LNCaP clone FGC (cell line): ENCODE measurements at regions not wholly inside any gene's neighbourhood (a gene's known extent, or its start where the extent isn't known, plus 50 kb on each side); places are given as distances from the start of the nearest gene placed in this dataset.

Experiments
- DNase-seq: peaks from one replicate; pipeline ENCODE4 v3.0.0-alpha.2; 2011; ENCODE audit warnings: low read depth
- H3K4me3 ChIP-seq: 2 replicates; pipeline ENCODE4 v1.5.1; 2011; ENCODE audit warnings: mild to moderate bottlenecking, low read depth, low read length, control low read depth
- CTCF ChIP-seq: IDR thresholded peaks from 2 replicates; pipeline ENCODE4 v1.5.1; 2012; ENCODE audit warnings: mild to moderate bottlenecking; ENCODE audit not compliant: control insufficient read depth, insufficient read depth; ENCODE audit errors: extremely low read depth

DNA sequence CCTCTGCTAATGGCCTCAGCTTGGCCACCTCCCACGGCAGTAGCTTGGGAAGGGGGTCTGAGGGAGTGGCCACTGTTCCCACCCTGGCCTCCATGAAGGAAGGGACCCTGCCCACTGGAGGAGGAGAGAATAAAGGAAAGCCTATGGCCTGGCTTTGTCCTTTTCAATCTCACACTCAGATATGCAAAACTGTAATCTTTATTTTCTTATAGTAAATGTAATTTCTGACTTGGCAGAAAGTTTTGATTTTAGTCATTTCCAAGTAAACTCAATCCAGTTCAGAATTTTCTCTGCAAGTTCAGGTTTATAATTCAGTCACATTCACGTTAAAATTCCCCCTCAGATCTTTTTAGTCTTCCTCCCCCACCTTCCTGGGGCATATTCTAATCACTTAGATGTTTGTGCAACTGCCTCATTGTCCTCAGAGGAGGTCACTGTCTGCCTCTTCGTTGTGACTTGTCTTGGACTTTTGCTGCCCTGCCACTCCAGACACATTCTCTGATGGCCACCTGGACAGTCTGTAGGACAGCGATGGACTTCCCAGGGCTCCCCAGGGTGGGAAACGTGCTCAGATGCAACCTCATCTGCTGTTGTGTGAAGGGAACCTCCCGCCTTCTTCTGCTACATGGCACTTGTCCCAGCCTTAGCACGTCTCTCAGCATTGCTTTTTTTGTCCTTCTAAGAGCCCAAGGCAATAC, 222.8 kb upstream of the TBL1XR1 start:
- no peak for DNase-seq
- no peak overlapping the region for H3K4me3 ChIP-seq
- TF ChIP-seq CTCF = no peak

DNA sequence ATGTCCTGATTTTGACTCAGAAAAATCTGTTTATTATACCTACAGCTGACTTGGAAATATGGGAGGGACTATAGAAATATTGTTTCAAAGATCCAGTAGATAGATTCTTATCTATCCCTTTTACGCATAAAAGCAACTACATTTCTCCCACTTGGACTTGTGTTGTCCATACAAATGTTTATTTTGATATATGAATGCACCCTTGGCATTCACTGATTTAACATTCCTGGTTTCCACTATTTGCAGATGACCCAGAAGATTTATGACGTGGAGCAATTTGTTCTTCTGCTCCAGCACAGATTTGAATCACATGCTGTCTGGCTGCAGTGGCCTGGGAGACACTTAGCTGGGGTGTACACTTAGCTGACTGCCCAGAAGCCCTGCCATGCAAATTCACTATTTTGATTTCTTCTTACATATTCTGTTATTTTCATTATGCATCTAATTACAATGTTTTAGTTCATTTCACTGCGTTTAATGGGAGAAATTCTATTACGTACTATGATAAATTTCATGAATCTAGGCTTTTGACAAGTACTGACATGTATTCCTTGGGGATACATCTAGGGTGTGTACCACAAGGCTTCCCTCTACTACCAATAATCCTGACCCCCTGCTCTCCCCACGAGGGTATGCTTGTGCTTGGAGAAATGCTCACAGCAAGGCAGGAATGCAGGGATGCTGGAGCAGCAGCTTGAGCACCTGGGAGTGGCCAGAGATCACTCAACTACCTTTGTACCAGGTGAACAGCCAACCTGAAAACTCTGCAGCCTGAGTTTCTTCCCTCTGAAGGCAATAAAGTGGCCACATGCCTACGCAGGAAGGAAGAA, 223.6 kb upstream of the TBL1XR1 start:
- DNase-seq = peak; percentile 59
- TF ChIP-seq CTCF = no peak

DNA sequence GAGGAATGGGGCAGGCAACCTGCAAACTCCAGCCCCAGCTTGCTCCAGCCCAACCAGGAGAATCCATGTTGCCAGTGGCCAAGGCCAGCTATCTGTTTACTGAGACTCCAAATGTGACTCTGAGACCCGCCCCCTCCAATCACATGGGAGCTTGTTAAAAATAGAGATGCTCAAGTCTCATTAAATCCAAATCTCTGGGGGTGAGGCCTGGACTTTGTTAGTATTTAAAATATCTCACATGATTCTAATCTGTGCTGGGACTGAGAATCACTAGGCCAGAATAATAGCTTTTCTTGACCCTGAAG, 224.2 kb upstream of the TBL1XR1 start:
- DNase-seq = no peak
- no peak overlapping the region for H3K4me3 ChIP-seq
- TF ChIP-seq CTCF = no peak

More for the DNA sequence above, 223.6 kb upstream of the TBL1XR1 start:
- no peak overlapping the region for H3K4me3 ChIP-seq

DNA sequence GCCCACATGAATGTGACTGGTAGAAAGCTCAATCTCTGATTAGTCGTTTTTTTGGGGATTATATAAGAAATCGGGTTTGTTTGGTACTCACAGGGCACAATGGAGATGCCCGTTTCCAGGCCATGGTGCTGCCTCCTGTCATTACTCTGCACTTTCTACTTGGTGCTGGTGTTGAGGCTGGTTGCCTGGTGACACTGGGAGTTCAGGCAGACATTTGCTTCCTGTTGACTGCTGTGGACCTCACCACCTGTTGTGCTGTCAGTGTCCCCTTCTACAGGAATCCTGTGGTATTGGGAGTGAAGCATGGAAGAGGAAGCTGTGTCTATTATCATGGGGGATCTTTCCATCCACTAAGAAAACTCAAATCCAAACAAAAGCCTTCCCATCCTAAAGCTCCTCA, 227.2 kb upstream of the TBL1XR1 start:
- no peak for DNase-seq
- H3K4me3 ChIP-seq = no peak overlapping the region
- no peak for TF ChIP-seq CTCF

DNA sequence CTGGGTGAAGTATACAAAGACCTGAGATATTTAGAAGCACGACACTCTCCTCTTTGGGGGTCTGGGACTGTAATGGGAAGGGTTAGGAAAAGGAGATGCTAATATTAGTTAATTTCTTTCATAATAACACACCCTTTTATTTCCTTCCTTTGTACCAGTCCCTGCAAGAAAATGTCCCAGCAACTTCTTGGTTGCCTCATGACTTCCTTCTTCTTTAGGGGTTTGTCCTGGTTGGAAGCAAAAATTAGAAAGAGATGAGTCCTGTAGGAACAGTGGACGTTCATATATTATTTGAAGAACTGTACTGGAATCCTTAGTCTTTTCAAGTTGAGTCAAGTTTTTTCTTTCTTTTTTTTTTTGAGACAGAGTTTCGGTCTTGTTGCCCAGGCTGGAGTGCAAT, 227.8 kb upstream of the TBL1XR1 start:
- TF ChIP-seq CTCF = no peak
- DNase-seq = no peak
- H3K4me3 ChIP-seq = no peak overlapping the region

DNA sequence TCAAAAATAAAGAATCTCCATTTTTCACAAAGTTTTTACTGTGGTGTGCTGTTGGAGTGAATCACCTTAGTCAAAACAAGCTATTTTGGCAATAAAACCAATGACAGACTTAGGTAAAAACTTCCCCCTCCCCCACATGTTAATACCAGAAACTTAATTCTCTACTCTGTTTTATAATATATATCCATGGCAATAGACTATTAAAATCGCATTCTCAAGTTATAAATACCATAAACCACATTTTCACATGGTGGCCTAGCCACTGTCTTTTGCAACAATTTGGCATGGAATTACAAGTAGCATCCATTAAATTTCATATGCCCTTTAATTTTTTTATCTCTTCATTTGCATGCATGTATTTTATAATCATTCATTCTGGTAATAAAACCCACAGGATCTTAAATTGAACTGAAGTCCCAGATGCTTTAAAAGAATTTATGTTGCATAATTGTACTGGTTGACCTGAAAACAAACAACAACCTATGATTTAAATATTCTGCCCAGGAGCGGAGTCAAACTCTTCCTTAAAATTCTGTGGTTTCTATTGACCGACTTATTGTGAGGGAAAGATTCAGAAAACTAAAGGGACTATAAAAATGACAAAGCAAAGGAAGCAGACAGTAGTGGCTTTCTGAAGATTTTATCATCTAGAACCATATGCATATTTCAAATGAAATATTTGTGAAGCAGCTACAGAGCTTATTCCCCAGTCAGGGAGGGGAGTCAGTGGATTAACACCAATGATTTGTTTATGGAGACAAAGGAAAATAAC, 229.0 kb upstream of the TBL1XR1 start:
- H3K4me3 ChIP-seq = no peak overlapping the region
- TF ChIP-seq CTCF = no peak
- no peak for DNase-seq
